ENCODE measurements at regions not wholly inside any gene's neighbourhood (a gene's known extent, or its start where the extent isn't known, plus 50 kb on each side); places are given as distances from the start of the nearest gene placed in this dataset.

GRCh38 chr6:141484711-141485110 is 648.0 kb upstream of the GJE1 start:
- in situ Hi-C loops (cut with HindIII; ENCODE audit: low sequenced_read_pairs), result no loop called here
- no peak for DNase-seq (ENCODE audit: low read depth)
- H3K4me3 ChIP-seq (ENCODE audit: low read depth, low read length), result no peak overlapping the region
- TF ChIP-seq CTCF (IDR thresholded peaks at IDR 0.05; ENCODE audit: low read depth, low read length, missing control alignments), result no peak

- in situ Hi-C loops (cut with HindIII; ENCODE audit: low sequenced_read_pairs), result no loop called here
- no peak for TF ChIP-seq CTCF (IDR thresholded peaks at IDR 0.05; ENCODE audit: low read depth, low read length, missing control alignments)
- peak overlapping the region; percentile 14 for H3K4me3 ChIP-seq (ENCODE audit: low read depth, low read length)
- DNase-seq (ENCODE audit: low read depth), result peak; percentile 57
Observed at GRCh38 chr6:141483598-141484061, 649.1 kb upstream of the GJE1 start.

- in situ Hi-C loops (cut with HindIII; ENCODE audit: low sequenced_read_pairs), result no loop called here
- no peak for TF ChIP-seq CTCF (IDR thresholded peaks at IDR 0.05; ENCODE audit: low read depth, low read length, missing control alignments)
- no peak for DNase-seq (ENCODE audit: low read depth)
- H3K4me3 ChIP-seq (ENCODE audit: low read depth, low read length), result peak overlapping the region; percentile 14
Observed at GRCh38 chr6:141482796-141483597, 649.7 kb upstream of the GJE1 start.

- in situ Hi-C loops (cut with HindIII; ENCODE audit: low sequenced_read_pairs), result no loop called here
- no peak overlapping the region for H3K4me3 ChIP-seq (ENCODE audit: low read depth, low read length)
- no peak for DNase-seq (ENCODE audit: low read depth)
- no peak for TF ChIP-seq CTCF (IDR thresholded peaks at IDR 0.05; ENCODE audit: low read depth, low read length, missing control alignments)
Observed at GRCh38 chr6:141475259-141475658, 657.5 kb upstream of the GJE1 start.

GRCh38 chr6:141472162-141472928 is 660.4 kb upstream of the GJE1 start:
- TF ChIP-seq CTCF (IDR thresholded peaks at IDR 0.05; ENCODE audit: low read depth, low read length, missing control alignments), result no peak
- no peak overlapping the region for H3K4me3 ChIP-seq (ENCODE audit: low read depth, low read length)
- in situ Hi-C loops (cut with HindIII; ENCODE audit: low sequenced_read_pairs), result no loop called here
- DNase-seq (ENCODE audit: low read depth), result no peak

GRCh38 chr6:141470810-141471209 is 661.9 kb upstream of the GJE1 start:
- no peak for TF ChIP-seq CTCF (IDR thresholded peaks at IDR 0.05; ENCODE audit: low read depth, low read length, missing control alignments)
- H3K4me3 ChIP-seq (ENCODE audit: low read depth, low read length), result no peak overlapping the region
- no peak for DNase-seq (ENCODE audit: low read depth)
- in situ Hi-C loops (cut with HindIII; ENCODE audit: low sequenced_read_pairs), result no loop called here
